Immature natural killer cell (primary cell): ENCODE measurements at regions not wholly inside any gene's neighbourhood (a gene's known extent, or its start where the extent isn't known, plus 50 kb on each side); places are given as distances from the start of the nearest gene placed in this dataset.

ENCODE experiments used
- DNase-seq, 3 donors: peaks; one replicate each; pipeline ENCODE4 v3.0.0; 2022; ENCODE audit warnings: mixed read lengths in 1 of 3
- H3K27ac Mint-ChIP-seq, 6 donors: one replicate each; pipeline ENCODE4 v1.8.0; 2020; ENCODE audit warnings: mixed read lengths in 6 of 6, mild to moderate bottlenecking in 5 of 6, inconsistent platforms in 4 of 6, moderate library complexity in 3 of 6
- H3K27me3 Mint-ChIP-seq, 3 donors: one replicate each; pipeline ENCODE4 v1.8.0; 2020 to 2021; ENCODE audit warnings: low read depth in 3 of 3, mild to moderate bottlenecking in 3 of 3, mixed read lengths in 3 of 3, moderate library complexity in 3 of 3, inconsistent platforms in 1 of 3
- H3K36me3 Mint-ChIP-seq, 3 donors: one replicate each; pipeline ENCODE4 v1.8.0; 2020; ENCODE audit warnings: mixed read lengths in 3 of 3, inconsistent platforms in 2 of 3, mild to moderate bottlenecking in 2 of 3
- H3K4me1 Mint-ChIP-seq, 2 donors: one replicate each; pipeline ENCODE4 v1.8.0; 2020; ENCODE audit warnings: inconsistent platforms in 2 of 2, mild to moderate bottlenecking in 2 of 2, mixed read lengths in 2 of 2, moderate library complexity in 1 of 2
- H3K4me3 Mint-ChIP-seq, 5 donors: one replicate each; pipeline ENCODE4 v1.8.0; 2020; ENCODE audit warnings: mild to moderate bottlenecking in 5 of 5, mixed read lengths in 5 of 5, inconsistent platforms in 3 of 5, moderate library complexity in 3 of 5
- H3K9me3 Mint-ChIP-seq, 6 donors: one replicate each; pipeline ENCODE4 v1.8.0; 2020; ENCODE audit warnings: mild to moderate bottlenecking in 6 of 6, mixed read lengths in 6 of 6, inconsistent platforms in 4 of 6, moderate library complexity in 3 of 6

DNA sequence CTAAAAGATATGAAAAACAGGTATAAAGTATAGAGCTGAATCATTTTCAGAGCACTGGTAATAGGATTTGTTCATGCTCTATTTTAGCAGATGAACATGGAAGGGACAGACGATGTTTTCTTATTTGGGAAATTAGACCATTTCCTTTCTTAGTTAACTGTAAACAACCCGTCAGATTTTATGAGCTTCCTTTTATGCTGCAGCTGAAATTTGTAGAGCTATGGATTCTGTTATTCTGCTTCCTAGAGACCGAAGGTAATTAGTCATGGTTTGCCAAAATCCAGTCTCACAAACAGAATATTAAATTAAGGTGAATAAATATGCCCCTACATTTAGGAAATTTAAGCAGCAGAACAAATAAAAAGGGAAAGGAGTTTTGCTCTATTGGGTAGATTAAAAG is 180.2 kb upstream of the SYT1 start:
- DNase-seq, result no peak
- Mint-ChIP-seq H3K9me3 (peaks cover 1 to 29% (median 14%) of the 10 kb centered on the region in 6 donors), H3K27me3 (no peaks in the 10 kb centered on the region), H3K4me1 (no peaks in the 10 kb centered on the region), H3K36me3 (peaks cover 0 to 4% (median 0%) of the 10 kb centered on the region in 3 donors), H3K27ac (no peak overlapping the region), H3K4me3 (no peak overlapping the region)

DNA sequence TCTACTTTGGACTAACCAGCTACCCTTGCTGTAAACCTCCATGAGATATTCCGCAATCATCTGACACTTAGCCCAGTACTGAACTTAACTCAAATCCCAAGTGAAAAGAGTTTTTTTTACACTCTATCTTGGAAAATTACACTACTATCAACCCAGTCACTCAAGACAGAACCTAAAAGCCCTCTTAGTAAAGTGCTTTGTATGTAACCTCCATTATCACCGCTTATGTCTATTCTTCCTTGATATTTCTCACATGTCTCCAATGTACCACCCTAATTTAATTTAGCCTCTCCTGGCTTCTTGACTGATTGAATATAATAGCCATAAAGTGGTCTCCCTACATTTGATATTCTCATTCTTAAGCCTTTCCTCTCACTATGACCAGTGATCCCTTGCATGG is 168.8 kb upstream of the SYT1 start:
- Mint-ChIP-seq H3K36me3 (no peaks in the 10 kb centered on the region), H3K27me3 (no peaks in the 10 kb centered on the region), H3K4me1 (no peaks in the 10 kb centered on the region), H3K4me3 (no peak overlapping the region), H3K27ac (no peak overlapping the region), H3K9me3 (peaks cover 7 to 27% (median 11%) of the 10 kb centered on the region in 6 donors)
- no peak for DNase-seq

DNA sequence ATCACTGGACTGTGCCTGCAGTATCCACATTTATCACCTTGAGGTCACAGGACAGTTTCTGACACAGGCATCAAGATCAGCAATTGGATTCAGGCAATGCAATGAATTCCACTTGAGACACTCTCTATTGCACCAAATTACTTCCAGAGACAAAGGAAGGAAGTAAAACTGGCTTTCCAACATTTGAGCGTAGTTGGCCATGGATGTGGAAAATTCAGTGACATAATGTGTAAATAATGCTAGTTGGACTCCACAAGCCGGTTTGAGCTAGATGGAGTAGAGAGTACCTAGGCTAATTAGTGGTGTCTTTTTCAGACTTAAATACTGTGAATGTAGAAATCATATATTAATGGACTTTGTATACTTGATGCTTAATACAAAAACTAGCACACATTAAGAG is 168.3 kb upstream of the SYT1 start:
- no peak overlapping the region for H3K27ac Mint-ChIP-seq

DNA sequence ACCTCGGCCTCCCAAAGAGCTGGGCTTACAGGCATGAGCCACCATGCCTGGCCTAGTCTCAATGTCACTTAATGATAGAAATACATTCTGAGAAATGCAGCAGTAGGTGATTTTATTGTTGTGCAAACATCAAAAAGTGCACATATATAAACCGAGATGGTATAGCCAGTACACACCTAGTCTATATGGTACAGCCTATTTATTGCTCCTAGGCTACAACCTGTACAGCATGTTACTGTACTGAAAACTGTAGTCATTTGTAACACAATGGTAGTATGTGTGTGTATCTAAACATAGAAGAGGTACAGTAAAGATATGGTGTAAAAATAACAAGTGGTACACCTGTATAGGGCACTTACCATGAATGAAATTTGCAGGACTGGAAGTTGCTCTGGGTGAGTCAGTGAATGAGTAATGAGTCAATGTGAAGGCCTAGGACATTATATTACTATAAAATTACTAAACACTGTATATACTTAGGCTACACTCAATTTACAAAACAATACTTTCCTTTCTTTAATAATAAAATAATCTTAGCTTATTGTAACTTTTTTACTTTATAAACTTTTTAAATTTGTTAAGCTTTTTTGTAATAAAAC is 166.7 kb upstream of the SYT1 start:
- Mint-ChIP-seq H3K9me3 (peaks cover 4 to 27% (median 16%) of the 10 kb centered on the region in 6 donors), H3K36me3 (no peaks in the 10 kb centered on the region), H3K27me3 (no peaks in the 10 kb centered on the region), H3K27ac (no peak overlapping the region), H3K4me3 (no peak overlapping the region), H3K4me1 (no peaks in the 10 kb centered on the region)
- DNase-seq, result no peak

More for the DNA sequence above, 168.3 kb upstream of the SYT1 start:
- Mint-ChIP-seq H3K4me3 (no peak overlapping the region), H3K36me3 (no peaks in the 10 kb centered on the region), H3K4me1 (no peaks in the 10 kb centered on the region), H3K9me3 (peaks cover 7 to 27% (median 12%) of the 10 kb centered on the region in 6 donors), H3K27me3 (no peaks in the 10 kb centered on the region)
- no peak for DNase-seq

DNA sequence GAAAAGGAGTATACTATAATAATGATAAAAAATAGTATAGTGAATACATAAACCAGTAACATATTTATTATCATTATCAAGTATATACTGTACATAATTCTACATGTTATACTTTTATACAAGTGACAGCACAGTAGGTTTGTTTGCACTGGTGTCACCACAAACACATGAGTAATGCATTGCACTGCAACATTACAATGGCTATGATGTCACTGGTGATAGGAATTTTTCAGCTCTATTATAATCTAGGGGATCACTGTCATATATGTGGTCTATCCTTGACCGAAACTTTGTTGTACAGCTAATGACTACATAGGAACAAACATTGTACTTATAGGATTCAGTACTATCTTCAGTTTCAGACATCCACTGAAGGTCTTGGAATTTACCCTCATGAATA is 165.8 kb upstream of the SYT1 start:
- no peaks in the 10 kb centered on the region for H3K4me1 Mint-ChIP-seq
- no peaks in the 10 kb centered on the region for H3K27me3 Mint-ChIP-seq
- peaks cover 4 to 27% (median 16%) of the 10 kb centered on the region in 6 donors for H3K9me3 Mint-ChIP-seq
- H3K4me3 Mint-ChIP-seq, result no peak overlapping the region
- no peak overlapping the region for H3K27ac Mint-ChIP-seq
- no peaks in the 10 kb centered on the region for H3K36me3 Mint-ChIP-seq
- DNase-seq, result no peak

DNA sequence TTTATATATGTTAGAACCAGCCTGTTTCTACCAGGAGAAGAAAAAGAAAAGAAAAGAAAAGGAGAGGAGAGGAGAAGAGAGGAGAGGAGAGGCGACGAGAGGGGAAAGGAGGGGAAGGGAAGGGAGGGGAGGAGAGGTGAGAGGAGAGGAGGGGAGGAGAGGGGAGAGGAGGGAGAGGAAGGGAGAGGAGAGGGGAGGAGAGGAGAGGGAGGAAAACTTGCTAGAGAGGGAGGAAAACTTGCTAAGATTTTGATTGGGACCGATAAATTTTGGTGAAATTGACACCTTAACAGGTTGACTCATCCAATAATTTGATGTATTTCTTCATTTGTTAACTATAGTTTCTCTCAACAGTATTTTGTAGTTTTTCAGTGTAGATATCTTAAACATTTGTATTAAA is 164.0 kb upstream of the SYT1 start:
- Mint-ChIP-seq H3K27ac (no peak overlapping the region), H3K4me1 (no peaks in the 10 kb centered on the region), H3K27me3 (no peaks in the 10 kb centered on the region), H3K36me3 (no peaks in the 10 kb centered on the region), H3K4me3 (no peak overlapping the region), H3K9me3 (peaks cover 3 to 17% (median 12%) of the 10 kb centered on the region in 6 donors)
- no peak for DNase-seq

DNA sequence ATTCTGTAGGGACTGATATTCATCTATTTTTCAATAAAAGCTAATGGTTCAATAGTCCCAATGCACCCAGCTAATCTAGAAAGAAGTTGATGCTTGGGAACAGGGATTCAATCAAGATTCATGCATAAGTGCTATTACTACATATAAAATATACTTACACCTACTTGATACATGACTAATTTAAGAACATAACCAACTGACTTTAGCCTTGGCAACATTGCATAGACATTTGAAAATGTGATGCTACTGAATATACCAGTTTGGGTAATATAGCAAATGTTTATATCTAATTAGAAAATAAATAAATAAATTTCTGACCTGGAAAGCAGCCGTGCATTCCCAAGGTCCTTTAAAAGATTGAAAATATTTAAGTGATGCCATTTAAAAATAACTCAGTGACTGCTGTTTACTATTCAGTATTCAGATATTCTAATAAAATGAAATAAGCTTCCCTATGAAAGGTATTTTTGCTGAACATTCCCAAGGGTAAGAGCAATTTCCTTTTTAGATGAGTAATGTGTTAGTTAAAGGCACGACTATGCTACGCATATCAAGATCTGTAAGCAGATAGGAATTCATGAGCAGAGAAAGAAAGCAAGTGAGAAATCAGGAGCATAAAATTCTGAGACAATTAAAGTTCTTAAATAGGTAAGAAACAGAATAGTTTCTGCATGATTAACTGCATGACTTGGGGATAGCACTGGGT is 160.6 kb upstream of the SYT1 start:
- no peak overlapping the region for H3K27ac Mint-ChIP-seq
- DNase-seq, result no peak
- no peaks in the 10 kb centered on the region for H3K36me3 Mint-ChIP-seq
- H3K4me3 Mint-ChIP-seq, result no peak overlapping the region
- peaks cover 0 to 27% (median 13%) of the 10 kb centered on the region in 6 donors for H3K9me3 Mint-ChIP-seq
- H3K27me3 Mint-ChIP-seq, result no peaks in the 10 kb centered on the region
- H3K4me1 Mint-ChIP-seq, result no peaks in the 10 kb centered on the region

DNA sequence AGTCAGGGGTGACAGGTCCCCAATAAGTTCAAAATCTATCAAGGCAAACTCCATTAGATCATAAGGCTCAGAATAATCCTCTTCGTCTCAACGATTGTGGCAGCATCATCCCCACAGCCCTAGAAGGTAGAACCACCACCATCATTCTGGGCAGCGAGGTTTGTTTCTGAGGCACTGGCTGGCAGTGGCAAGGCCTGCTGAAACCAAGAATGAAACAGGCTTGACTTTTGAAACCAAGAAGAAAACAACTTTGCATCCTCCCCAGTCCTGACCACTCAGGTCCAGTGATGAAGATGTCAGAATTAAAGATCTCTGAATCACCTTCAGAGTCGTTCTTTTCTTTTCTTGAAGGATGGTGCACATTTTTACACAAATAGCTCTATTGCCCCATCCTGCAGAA is 152.6 kb upstream of the SYT1 start:
- H3K36me3 Mint-ChIP-seq, result no peaks in the 10 kb centered on the region

DNA sequence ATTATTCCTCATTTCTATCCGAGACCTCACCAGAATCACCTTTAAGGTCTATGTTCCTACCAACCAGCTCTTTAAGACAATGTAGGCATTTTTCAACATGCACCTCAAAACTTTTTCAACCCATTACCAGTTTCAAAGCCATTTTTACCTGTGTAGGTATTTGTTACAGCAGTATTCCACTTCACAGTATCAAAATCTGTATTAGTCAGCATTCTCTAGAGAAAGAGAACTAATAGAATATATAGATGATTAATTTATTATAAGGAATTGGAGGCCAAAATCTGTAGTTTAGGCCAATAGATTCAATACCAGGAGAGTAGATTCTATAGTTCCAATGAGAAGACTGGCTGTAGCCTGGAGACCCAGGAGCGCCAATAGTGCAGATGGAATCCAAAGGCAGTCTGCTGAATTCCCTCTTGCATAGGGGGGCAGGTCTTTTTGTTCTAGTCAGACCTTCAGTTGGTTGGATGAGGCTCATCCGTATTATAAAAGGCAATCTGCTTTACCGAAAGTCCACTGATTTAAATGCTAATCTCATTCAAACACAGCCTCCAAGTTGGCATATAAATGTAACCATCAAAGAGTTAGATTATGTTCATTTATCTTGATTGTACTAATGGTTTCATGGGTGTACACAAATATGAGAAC is 151.6 kb upstream of the SYT1 start:
- no peak overlapping the region for H3K4me3 Mint-ChIP-seq
- H3K4me1 Mint-ChIP-seq, result no peaks in the 10 kb centered on the region
- H3K36me3 Mint-ChIP-seq, result no peaks in the 10 kb centered on the region
- H3K27me3 Mint-ChIP-seq, result no peaks in the 10 kb centered on the region
- H3K9me3 Mint-ChIP-seq, result peaks cover 0 to 30% (median 5%) of the 10 kb centered on the region in 6 donors
- DNase-seq, result no peak
- no peak overlapping the region for H3K27ac Mint-ChIP-seq

More for the DNA sequence above, 152.6 kb upstream of the SYT1 start:
- H3K4me3 Mint-ChIP-seq, result no peak overlapping the region
- no peak overlapping the region for H3K27ac Mint-ChIP-seq
- H3K4me1 Mint-ChIP-seq, result no peaks in the 10 kb centered on the region
- no peaks in the 10 kb centered on the region for H3K27me3 Mint-ChIP-seq
- peaks cover 0 to 31% (median 8%) of the 10 kb centered on the region in 6 donors for H3K9me3 Mint-ChIP-seq
- no peak for DNase-seq

DNA sequence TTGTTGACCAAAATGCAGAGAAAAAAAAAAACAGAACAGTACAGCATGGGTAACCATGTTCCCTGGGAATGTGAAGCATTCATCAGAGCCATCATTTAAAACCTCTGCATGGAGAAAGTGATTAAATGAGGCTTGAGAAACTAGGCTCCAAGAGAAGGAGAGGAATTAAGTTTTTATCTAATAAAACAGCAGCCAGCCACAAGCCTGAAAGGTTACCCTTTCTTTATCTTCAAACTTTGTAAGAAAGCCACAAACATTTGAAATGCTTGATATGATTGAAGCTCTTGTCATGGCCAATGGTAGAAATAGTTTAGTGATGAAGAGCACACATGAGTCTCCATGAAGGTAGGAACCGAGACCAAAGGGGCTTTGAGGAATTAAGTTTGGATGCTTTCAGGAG is 144.9 kb upstream of the SYT1 start:
- Mint-ChIP-seq H3K4me3 (no peak overlapping the region), H3K4me1 (no peaks in the 10 kb centered on the region), H3K9me3 (peaks cover 0 to 9% (median 0%) of the 10 kb centered on the region in 6 donors), H3K36me3 (no peaks in the 10 kb centered on the region), H3K27me3 (no peaks in the 10 kb centered on the region), H3K27ac (no peak overlapping the region)
- DNase-seq, result no peak

DNA sequence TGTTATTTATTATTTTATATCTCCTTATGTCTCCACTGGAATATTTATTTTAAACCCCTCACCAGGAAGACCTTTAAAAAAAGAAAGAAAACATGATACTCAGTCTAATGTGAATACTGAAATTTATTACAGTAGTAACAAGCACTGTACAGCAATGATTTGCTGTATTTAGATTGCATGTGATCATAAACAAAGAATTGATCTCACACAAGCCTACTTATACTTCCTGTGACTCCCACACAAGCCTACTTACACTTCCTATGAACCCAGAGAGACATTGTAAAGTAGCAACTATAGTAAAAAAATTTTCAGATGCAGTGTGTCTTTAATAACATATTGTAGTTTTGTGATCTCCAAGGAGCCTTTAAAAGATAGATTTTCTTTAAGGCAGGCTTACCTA is 142.7 kb upstream of the SYT1 start:
- H3K4me3 Mint-ChIP-seq, result no peak overlapping the region
- no peaks in the 10 kb centered on the region for H3K4me1 Mint-ChIP-seq
- H3K27ac Mint-ChIP-seq, result no peak overlapping the region
- H3K9me3 Mint-ChIP-seq, result peaks cover under 1 to 16% (median 2%) of the 10 kb centered on the region in 6 donors
- no peaks in the 10 kb centered on the region for H3K27me3 Mint-ChIP-seq
- no peaks in the 10 kb centered on the region for H3K36me3 Mint-ChIP-seq
- DNase-seq, result no peak

DNA sequence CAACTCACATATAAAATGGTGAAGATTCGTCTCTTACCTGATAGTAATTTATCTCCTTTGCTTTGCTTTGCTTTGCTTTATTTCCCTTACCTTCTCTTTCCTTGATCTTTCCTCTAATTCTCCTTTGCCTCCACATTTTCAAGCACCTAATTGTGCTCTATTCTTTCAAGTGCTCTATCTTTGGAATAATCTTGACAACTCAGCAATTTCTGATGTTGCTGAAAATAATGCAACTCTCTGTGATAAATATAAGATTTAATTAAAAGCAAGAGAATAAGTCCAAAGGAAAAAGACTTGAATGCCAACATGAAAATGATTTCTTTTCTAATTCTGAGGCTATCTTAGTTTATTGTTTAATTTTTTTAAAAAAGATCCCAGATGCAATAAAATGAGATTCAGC is 139.5 kb upstream of the SYT1 start:
- Mint-ChIP-seq H3K4me1 (no peaks in the 10 kb centered on the region), H3K27ac (no peak overlapping the region), H3K36me3 (no peaks in the 10 kb centered on the region), H3K9me3 (peaks cover 2 to 15% (median 5%) of the 10 kb centered on the region in 6 donors), H3K4me3 (no peak overlapping the region), H3K27me3 (no peaks in the 10 kb centered on the region)
- no peak for DNase-seq

DNA sequence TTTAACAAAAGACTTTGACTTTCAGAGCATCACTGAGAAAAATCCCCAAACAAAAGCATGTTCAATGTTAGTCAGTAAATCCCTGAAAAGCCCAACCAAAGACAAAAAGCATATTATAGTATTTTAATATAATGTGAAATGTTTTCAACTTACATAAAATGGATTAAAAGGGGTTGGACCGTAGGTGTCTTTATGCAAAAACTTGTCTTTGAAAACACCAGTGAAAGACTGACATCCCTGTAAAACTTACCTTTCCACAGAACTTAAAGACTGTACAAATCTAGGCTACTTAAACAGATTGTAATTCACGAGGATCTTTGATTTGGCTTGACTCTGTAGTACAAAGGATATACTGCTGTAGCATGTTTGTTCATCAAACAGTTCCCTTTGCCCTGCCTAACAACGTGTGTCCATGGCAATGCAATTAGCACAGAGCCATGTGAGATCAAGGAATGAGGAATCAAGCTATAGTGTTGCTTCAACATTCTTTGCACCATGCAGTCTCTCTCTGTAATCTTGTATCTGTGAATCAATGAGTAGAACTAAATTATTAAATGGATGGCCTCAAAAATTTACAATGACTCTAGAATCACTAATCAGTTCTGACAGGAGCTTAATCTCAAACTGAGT is 138.5 kb upstream of the SYT1 start:
- Mint-ChIP-seq H3K4me3 (no peak overlapping the region), H3K9me3 (peaks cover 2 to 15% (median 5%) of the 10 kb centered on the region in 6 donors), H3K27ac (no peak overlapping the region), H3K36me3 (no peaks in the 10 kb centered on the region), H3K4me1 (no peaks in the 10 kb centered on the region), H3K27me3 (no peaks in the 10 kb centered on the region)
- DNase-seq, result no peak

DNA sequence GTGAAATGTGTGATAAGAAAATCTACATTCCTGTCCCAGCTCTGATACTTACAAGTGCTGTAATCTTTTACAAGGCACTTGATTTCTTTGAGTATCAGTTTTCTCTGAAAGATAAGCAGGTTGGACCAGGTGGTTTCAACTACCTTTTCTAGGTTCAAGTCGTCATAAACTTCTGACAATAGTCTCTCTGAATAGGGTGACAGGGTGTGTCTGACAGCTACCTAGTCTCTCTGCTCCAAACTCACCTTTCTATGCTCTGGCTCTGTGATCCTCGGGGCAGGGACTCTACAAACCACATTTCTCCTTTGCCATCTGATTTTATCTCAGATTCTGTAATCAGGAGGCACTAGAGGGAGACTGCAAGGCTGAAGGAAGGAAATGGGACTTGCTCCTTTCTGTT is 137.7 kb upstream of the SYT1 start:
- H3K4me3 Mint-ChIP-seq, result no peak overlapping the region
- no peaks in the 10 kb centered on the region for H3K36me3 Mint-ChIP-seq
- no peak overlapping the region for H3K27ac Mint-ChIP-seq
- no peaks in the 10 kb centered on the region for H3K27me3 Mint-ChIP-seq
- no peak for DNase-seq
- H3K4me1 Mint-ChIP-seq, result no peaks in the 10 kb centered on the region
- H3K9me3 Mint-ChIP-seq, result peaks cover 2 to 17% (median 5%) of the 10 kb centered on the region in 6 donors
